ENCODE measurements at regions not wholly inside any gene's neighbourhood (a gene's known extent, or its start where the extent isn't known, plus 50 kb on each side); places are given as distances from the start of the nearest gene placed in this dataset.

GRCh38 chr3:164332831-164333802 is 745.2 kb downstream of the SI start:
- no peaks in the 10 kb centered on the region for H3K36me3 ChIP-seq
- H3K4me1 ChIP-seq, result no peaks in the 10 kb centered on the region
- no peaks in the 10 kb centered on the region for H3K9me3 ChIP-seq
- H3K27ac ChIP-seq, result no peak overlapping the region
- TF ChIP-seq CTCF (IDR thresholded peaks at IDR 0.05), result no peak
- no peak for TF ChIP-seq POLR2A (IDR thresholded peaks at IDR 0.05)
- WGBS, 2 donors, result 43 to 51% methylated on average over 10 of the region's 10 CpGs
- no peaks in the 10 kb centered on the region for H3K27me3 ChIP-seq
- H3K4me3 ChIP-seq (replicated peaks in 1 of 3), result no peak overlapping the region
- intact Hi-C loops (cut with DNase I), result no loop called here
- DNase-seq, result no peak

- no peak for DNase-seq
- H3K4me1 ChIP-seq, result no peaks in the 10 kb centered on the region
- no peaks in the 10 kb centered on the region for H3K36me3 ChIP-seq
- H3K27ac ChIP-seq, result no peak overlapping the region
- no peaks in the 10 kb centered on the region for H3K27me3 ChIP-seq
- H3K9me3 ChIP-seq, result no peaks in the 10 kb centered on the region
- no peak for TF ChIP-seq CTCF (IDR thresholded peaks at IDR 0.05)
- TF ChIP-seq POLR2A (IDR thresholded peaks at IDR 0.05), result no peak
- H3K4me3 ChIP-seq (replicated peaks in 1 of 3), result no peak overlapping the region
- intact Hi-C loops (cut with DNase I), result no loop called here
Measured at GRCh38 chr3:164326714-164327113, 751.6 kb downstream of the SI start.

GRCh38 chr3:164320962-164321361 is 757.3 kb downstream of the SI start:
- no peak for DNase-seq
- TF ChIP-seq CTCF (IDR thresholded peaks at IDR 0.05) (no peak), POLR2A (IDR thresholded peaks at IDR 0.05) (no peak)
- H3K4me3 ChIP-seq (replicated peaks in 1 of 3), result no peak overlapping the region
- WGBS, 2 donors, result 73 to 77% methylated on average over 7 of the region's 7 CpGs
- no peaks in the 10 kb centered on the region for H3K4me1 ChIP-seq
- no peak overlapping the region for H3K27ac ChIP-seq
- H3K9me3 ChIP-seq, result no peaks in the 10 kb centered on the region
- intact Hi-C loops (cut with DNase I), result no loop called here
- no peaks in the 10 kb centered on the region for H3K36me3 ChIP-seq
- H3K27me3 ChIP-seq, result no peaks in the 10 kb centered on the region

GRCh38 chr3:164306042-164306441 is 772.3 kb downstream of the SI start:
- Histone ChIP-seq H3K36me3 (no peaks in the 10 kb centered on the region), H3K9me3 (no peaks in the 10 kb centered on the region), H3K27ac (no peak overlapping the region), H3K27me3 (no peaks in the 10 kb centered on the region), H3K4me1 (no peaks in the 10 kb centered on the region), H3K4me3 (replicated peaks in 1 of 3) (no peak overlapping the region)
- TF ChIP-seq CTCF (IDR thresholded peaks at IDR 0.05), result no peak
- no peak for TF ChIP-seq POLR2A (IDR thresholded peaks at IDR 0.05)
- intact Hi-C loops (cut with DNase I), result no loop called here
- DNase-seq, result no peak

- 60 to 63% methylated on average over 1 of the region's 1 CpG for WGBS, 2 donors
- Histone ChIP-seq H3K36me3 (no peaks in the 10 kb centered on the region), H3K4me1 (no peaks in the 10 kb centered on the region), H3K9me3 (no peaks in the 10 kb centered on the region), H3K27me3 (no peaks in the 10 kb centered on the region), H3K27ac (no peak overlapping the region), H3K4me3 (replicated peaks in 1 of 3) (no peak overlapping the region)
- TF ChIP-seq CTCF (IDR thresholded peaks at IDR 0.05) (no peak), POLR2A (IDR thresholded peaks at IDR 0.05) (no peak)
- no peak for DNase-seq
- intact Hi-C loops (cut with DNase I), result no loop called here
Measured at GRCh38 chr3:164303894-164304293, 774.4 kb downstream of the SI start.
